Loucy (cell line): ENCODE measurements at regions not wholly inside any gene's neighbourhood (a gene's known extent, or its start where the extent isn't known, plus 50 kb on each side); places are given as distances from the start of the nearest gene placed in this dataset.

Source experiments
- H2AFZ ChIP-seq: fragments of 200-600 bp; sonication (generic); 2 replicates; pipeline ENCODE4 v1.6.0; 2016; ENCODE audit warnings: antibody characterized with exemption, mild to moderate bottlenecking, low read length, moderate library complexity
- H3F3A ChIP-seq: fragments of 200-600 bp; 2 replicates; pipeline ENCODE4 v1.6.0; 2016; ENCODE audit warnings: antibody characterized with exemption, low read depth, mild to moderate bottlenecking
- H3K27me3 ChIP-seq: fragments of 200-600 bp; sonication (generic); 2 replicates; pipeline ENCODE4 v1.6.1; 2014; ENCODE audit warnings: low read length, mild to moderate bottlenecking; ENCODE audit not compliant: insufficient read depth, poor library complexity, severe bottlenecking
- H3K36me3 ChIP-seq: fragments of 200-600 bp; sonication (generic); 2 replicates; pipeline ENCODE4 v1.6.1; 2016; ENCODE audit warnings: low read length; ENCODE audit not compliant: insufficient read depth
- H3K4me1 ChIP-seq: fragments of 200-600 bp; sonication (generic); 2 replicates; pipeline ENCODE4 v1.5.1; 2014; ENCODE audit warnings: low read length, mild to moderate bottlenecking; ENCODE audit not compliant: insufficient read depth, poor library complexity, severe bottlenecking
- H3K4me2 ChIP-seq: fragments of 200-600 bp; sonication (generic); 2 replicates; pipeline ENCODE4 v1.6.0; 2014; ENCODE audit warnings: antibody characterized with exemption, low read length, low read depth, mild to moderate bottlenecking; ENCODE audit not compliant: poor library complexity, severe bottlenecking
- H3K4me3 ChIP-seq: fragments of 200-600 bp; sonication (generic); 2 replicates; pipeline ENCODE4 v1.5.1; 2014; ENCODE audit warnings: low read length, mild to moderate bottlenecking, mixed read lengths; ENCODE audit not compliant: poor library complexity, severe bottlenecking
- H3K79me2 ChIP-seq: fragments of 200-600 bp; sonication (generic); 2 replicates; pipeline ENCODE4 v1.6.1; 2014; ENCODE audit warnings: low read length; ENCODE audit not compliant: insufficient read depth
- H3K9ac ChIP-seq: fragments of 200-600 bp; sonication (generic); 2 replicates; pipeline ENCODE4 v1.6.0; 2014; ENCODE audit warnings: mild to moderate bottlenecking, low read depth, low read length, moderate library complexity; ENCODE audit not compliant: poor library complexity, severe bottlenecking
- H3K9me2 ChIP-seq: fragments of 200-600 bp; sonication (generic); replicated peaks from 2 replicates; pipeline ENCODE4 v1.6.1; 2016; ENCODE audit warnings: low read depth, low read length, mixed read lengths
- H3K9me3 ChIP-seq: fragments of 200-600 bp; sonication (generic); 2 replicates; pipeline ENCODE4 v1.6.1; 2014; ENCODE audit warnings: mild to moderate bottlenecking, antibody characterized with exemption, low read length, low read depth; ENCODE audit not compliant: insufficient read depth
- H4K20me1 ChIP-seq: fragments of 200-600 bp; sonication (generic); 2 replicates; pipeline ENCODE4 v1.6.0; 2014; ENCODE audit warnings: antibody characterized with exemption, low read length, mild to moderate bottlenecking; ENCODE audit not compliant: insufficient read depth, poor library complexity, severe bottlenecking
- EZH2phosphoT487 ChIP-seq: fragments of 200-600 bp; IDR thresholded peaks from 2 replicates; pipeline ENCODE4 v1.6.1; 2018; ENCODE audit warnings: antibody characterized with exemption, mild to moderate bottlenecking, moderate library complexity, borderline replicate concordance
- TF ChIP-seq, protein P1 (sequence below): fragments of 200-600 bp; sonication (generic); conservative IDR thresholded peaks from 2 replicates; pipeline ENCODE4 v1.5.1; 2014; ENCODE audit warnings: mild to moderate bottlenecking, antibody characterized with exemption, low read length

DNA sequence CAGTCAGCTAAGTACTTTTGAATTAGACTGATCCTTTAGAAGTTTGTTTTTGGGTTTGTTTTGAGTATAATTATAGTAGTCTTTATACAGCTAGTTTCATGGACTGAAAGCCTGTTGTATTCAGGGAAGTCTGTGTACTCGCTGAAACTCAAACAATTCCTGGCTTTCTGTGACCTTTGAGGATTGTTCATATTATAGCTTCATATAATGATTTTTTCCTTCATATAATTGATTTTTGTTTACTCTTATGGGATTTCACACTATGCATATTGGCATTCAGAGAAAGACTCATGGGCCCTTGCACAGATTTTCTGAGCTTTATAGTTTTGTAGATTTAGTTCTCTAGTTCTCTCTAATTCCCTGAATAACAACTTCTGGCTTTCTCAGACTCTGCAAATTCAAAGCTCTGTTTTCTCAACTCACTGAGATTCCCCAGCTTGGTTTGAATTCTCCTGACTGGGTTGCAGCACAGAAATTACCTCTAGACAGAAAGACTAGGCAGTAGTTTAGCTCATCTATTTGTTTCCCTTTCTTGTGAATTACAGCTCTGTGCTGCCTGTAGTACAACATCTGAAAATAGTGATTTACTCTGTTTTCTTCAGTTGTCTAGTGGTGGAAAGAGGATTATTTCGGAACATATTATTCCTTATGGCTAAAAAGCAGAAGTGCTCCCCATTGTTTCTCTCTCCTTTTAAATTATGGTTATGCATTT, 495.9 kb upstream of the CNTNAP5 start:
- no peak overlapping the region for H2AFZ ChIP-seq
- no peak overlapping the region for H3K4me2 ChIP-seq
- no peaks in the 10 kb centered on the region for H4K20me1 ChIP-seq
- no peak overlapping the region for H3K4me3 ChIP-seq
- TF ChIP-seq, protein P1, sequence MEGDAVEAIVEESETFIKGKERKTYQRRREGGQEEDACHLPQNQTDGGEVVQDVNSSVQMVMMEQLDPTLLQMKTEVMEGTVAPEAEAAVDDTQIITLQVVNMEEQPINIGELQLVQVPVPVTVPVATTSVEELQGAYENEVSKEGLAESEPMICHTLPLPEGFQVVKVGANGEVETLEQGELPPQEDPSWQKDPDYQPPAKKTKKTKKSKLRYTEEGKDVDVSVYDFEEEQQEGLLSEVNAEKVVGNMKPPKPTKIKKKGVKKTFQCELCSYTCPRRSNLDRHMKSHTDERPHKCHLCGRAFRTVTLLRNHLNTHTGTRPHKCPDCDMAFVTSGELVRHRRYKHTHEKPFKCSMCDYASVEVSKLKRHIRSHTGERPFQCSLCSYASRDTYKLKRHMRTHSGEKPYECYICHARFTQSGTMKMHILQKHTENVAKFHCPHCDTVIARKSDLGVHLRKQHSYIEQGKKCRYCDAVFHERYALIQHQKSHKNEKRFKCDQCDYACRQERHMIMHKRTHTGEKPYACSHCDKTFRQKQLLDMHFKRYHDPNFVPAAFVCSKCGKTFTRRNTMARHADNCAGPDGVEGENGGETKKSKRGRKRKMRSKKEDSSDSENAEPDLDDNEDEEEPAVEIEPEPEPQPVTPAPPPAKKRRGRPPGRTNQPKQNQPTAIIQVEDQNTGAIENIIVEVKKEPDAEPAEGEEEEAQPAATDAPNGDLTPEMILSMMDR, result no peak
- TF ChIP-seq EZH2phosphoT487, result no peak
- no peaks in the 10 kb centered on the region for H3K4me1 ChIP-seq
- H3K9ac ChIP-seq, result no peak overlapping the region
- no peaks in the 10 kb centered on the region for H3K79me2 ChIP-seq
- H3K27me3 ChIP-seq, result no peaks in the 10 kb centered on the region
- no peaks in the 10 kb centered on the region for H3K9me2 ChIP-seq
- H3F3A ChIP-seq, result no peaks in the 10 kb centered on the region
- H3K36me3 ChIP-seq, result no peaks in the 10 kb centered on the region
- H3K9me3 ChIP-seq, result peaks cover 4% of the 10 kb centered on the region; the same call in 1 of the 2 replicates

DNA sequence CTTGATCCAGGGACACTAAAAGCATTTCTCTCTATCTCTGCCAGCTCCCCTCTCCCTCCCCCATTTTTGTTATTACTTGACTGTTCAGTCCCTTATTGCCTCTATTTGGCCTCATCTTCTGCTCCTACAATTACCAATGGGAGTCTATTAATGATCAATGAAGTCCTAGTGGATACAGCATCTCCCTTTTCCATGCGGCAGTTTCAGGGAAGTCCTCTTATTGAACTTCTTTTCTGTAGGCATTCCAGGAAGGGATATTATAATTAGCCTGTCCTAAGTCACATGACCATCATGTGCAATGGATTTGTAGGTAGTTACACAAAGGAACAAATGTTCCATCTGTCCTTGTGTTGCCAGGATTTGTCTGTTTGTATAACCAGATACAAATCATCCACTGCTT, 495.1 kb upstream of the CNTNAP5 start:
- H3F3A ChIP-seq, result no peaks in the 10 kb centered on the region
- no peak overlapping the region for H2AFZ ChIP-seq
- H3K36me3 ChIP-seq, result no peaks in the 10 kb centered on the region
- no peak overlapping the region for H3K4me2 ChIP-seq
- no peaks in the 10 kb centered on the region for H3K4me1 ChIP-seq
- no peaks in the 10 kb centered on the region for H3K9me2 ChIP-seq
- H4K20me1 ChIP-seq, result no peaks in the 10 kb centered on the region
- no peaks in the 10 kb centered on the region for H3K79me2 ChIP-seq
- H3K27me3 ChIP-seq, result no peaks in the 10 kb centered on the region
- TF ChIP-seq, protein P1, result no peak
- no peak for TF ChIP-seq EZH2phosphoT487
- no peak overlapping the region for H3K9ac ChIP-seq
- no peak overlapping the region for H3K4me3 ChIP-seq
- peaks cover 4% of the 10 kb centered on the region; the same call in 1 of the 2 replicates for H3K9me3 ChIP-seq

DNA sequence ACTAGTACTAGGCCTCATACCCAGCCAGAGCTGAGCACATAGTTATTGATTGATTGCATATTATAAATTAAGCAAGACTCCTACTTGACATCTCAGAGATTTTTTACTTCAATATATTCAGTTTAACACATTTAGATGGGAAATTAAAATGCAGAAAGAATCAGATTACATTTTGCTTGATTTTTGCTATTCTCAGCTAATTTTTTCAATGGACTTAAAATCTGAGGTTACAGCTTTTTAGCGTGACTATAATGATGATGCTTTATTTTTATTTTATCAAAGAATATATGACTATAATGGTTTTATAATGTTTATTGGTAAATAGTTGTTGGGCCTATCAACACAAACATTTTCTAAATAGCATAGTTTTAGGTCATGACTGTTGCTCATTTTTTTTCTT, 493.0 kb upstream of the CNTNAP5 start:
- Histone ChIP-seq H2AFZ (no peak overlapping the region), H3K79me2 (no peaks in the 10 kb centered on the region), H3K36me3 (no peaks in the 10 kb centered on the region), H3K4me3 (no peak overlapping the region), H3K27me3 (no peaks in the 10 kb centered on the region), H4K20me1 (no peaks in the 10 kb centered on the region), H3K9me3 (no peaks in the 10 kb centered on the region), H3K9ac (no peak overlapping the region), H3K9me2 (no peaks in the 10 kb centered on the region), H3F3A (no peaks in the 10 kb centered on the region), H3K4me1 (no peaks in the 10 kb centered on the region), H3K4me2 (no peak overlapping the region)
- TF ChIP-seq, protein P1, result no peak
- TF ChIP-seq EZH2phosphoT487, result no peak
